ENCODE measurements at regions not wholly inside any gene's neighbourhood (a gene's known extent, or its start where the extent isn't known, plus 50 kb on each side); places are given as distances from the start of the nearest gene placed in this dataset.

- in situ Hi-C loops (cut with HindIII; ENCODE audit: low sequenced_read_pairs), result no loop called here
- H3K4me3 ChIP-seq (ENCODE audit: low read depth, low read length), result no peak overlapping the region
- DNase-seq (ENCODE audit: low read depth, low spot score), result no peak
- TF ChIP-seq CTCF (IDR thresholded peaks at IDR 0.05; ENCODE audit: low read depth, low read length), result no peak
Observed at GRCh38 chr9:126159430-126160060, 167.1 kb upstream of the MVB12B start.

GRCh38 chr9:126160067-126160853, 166.4 kb upstream of the MVB12B start:
- in situ Hi-C loops (cut with HindIII; ENCODE audit: low sequenced_read_pairs), result no loop called here
- H3K4me3 ChIP-seq (ENCODE audit: low read depth, low read length), result no peak overlapping the region
- no peak for DNase-seq (ENCODE audit: low read depth, low spot score)
- no peak for TF ChIP-seq CTCF (IDR thresholded peaks at IDR 0.05; ENCODE audit: low read depth, low read length)

- no peak for DNase-seq (ENCODE audit: low read depth, low spot score)
- TF ChIP-seq CTCF (IDR thresholded peaks at IDR 0.05; ENCODE audit: low read depth, low read length), result no peak
- H3K4me3 ChIP-seq (ENCODE audit: low read depth, low read length), result no peak overlapping the region
- in situ Hi-C loops (cut with HindIII; ENCODE audit: low sequenced_read_pairs), result no loop called here
Observed at GRCh38 chr9:126160854-126161329, 165.7 kb upstream of the MVB12B start.

- in situ Hi-C loops (cut with HindIII; ENCODE audit: low sequenced_read_pairs), result no loop called here
- no peak for TF ChIP-seq CTCF (IDR thresholded peaks at IDR 0.05; ENCODE audit: low read depth, low read length)
- H3K4me3 ChIP-seq (ENCODE audit: low read depth, low read length), result no peak overlapping the region
- no peak for DNase-seq (ENCODE audit: low read depth, low spot score)
Observed at GRCh38 chr9:126162611-126163381, 163.8 kb upstream of the MVB12B start.

- no peak for TF ChIP-seq CTCF (IDR thresholded peaks at IDR 0.05; ENCODE audit: low read depth, low read length)
- H3K4me3 ChIP-seq (ENCODE audit: low read depth, low read length), result no peak overlapping the region
- in situ Hi-C loops (cut with HindIII; ENCODE audit: low sequenced_read_pairs), result no loop called here
- no peak for DNase-seq (ENCODE audit: low read depth, low spot score)
Observed at GRCh38 chr9:126164796-126165525, 161.7 kb upstream of the MVB12B start.

- in situ Hi-C loops (cut with HindIII; ENCODE audit: low sequenced_read_pairs), result no loop called here
- TF ChIP-seq CTCF (IDR thresholded peaks at IDR 0.05; ENCODE audit: low read depth, low read length), result no peak
- H3K4me3 ChIP-seq (ENCODE audit: low read depth, low read length), result no peak overlapping the region
- no peak for DNase-seq (ENCODE audit: low read depth, low spot score)
Observed at GRCh38 chr9:126165755-126166154, 160.9 kb upstream of the MVB12B start.

All from astrocyte of the spinal cord (primary cell).